ENCODE measurements at regions not wholly inside any gene's neighbourhood (a gene's known extent, or its start where the extent isn't known, plus 50 kb on each side); places are given as distances from the start of the nearest gene placed in this dataset.

GRCh38 chr7:27430105-27430504 is 187.5 kb downstream of the EVX1 start:
- no peak for TF ChIP-seq CTCF (IDR thresholded peaks at IDR 0.05; ENCODE audit: low read length)
- no peak for TF ChIP-seq EZH2phosphoT487 (IDR thresholded peaks at IDR 0.05; ENCODE audit: low read length)

Data from MM.1S (cell line).